Motor neuron (in vitro differentiated cells): ENCODE measurements at regions not wholly inside any gene's neighbourhood (a gene's known extent, or its start where the extent isn't known, plus 50 kb on each side); places are given as distances from the start of the nearest gene placed in this dataset.
"Not testable (repeated sequence)": the region's sequence is repeated elsewhere in the genome, so short reads cannot be mapped to it uniquely, and the experiment has no call there.

ENCODE experiments used
- ATAC-seq, 8 experiments: fragments of 200-7000 bp; cut with Tn5 transposase; replicated peaks in 6 of 8; 2 replicates each; pipeline ENCODE4 v1.8.0; 2021; ENCODE audit warnings: mild to moderate bottlenecking in 8 of 8, moderate library complexity in 8 of 8
- H3K27ac ChIP-seq, 2 donors: fragments of 250-450 bp; sonication (Bioruptor Pico); 2 replicates each; pipeline ENCODE4 v1.9.0; 2021; ENCODE audit warnings: antibody characterized with exemption in 2 of 2, mild to moderate bottlenecking in 2 of 2, moderate library complexity in 1 of 2
- H3K4me1 ChIP-seq, 2 donors: fragments of 250-450 bp; sonication (Bioruptor Pico); replicated peaks in 1 of 2; 2 replicates each; pipeline ENCODE4 v1.6.1; 2021; ENCODE audit warnings: antibody characterized with exemption in 2 of 2, mild to moderate bottlenecking in 2 of 2, moderate library complexity in 1 of 2
- H3K4me3 ChIP-seq, 5 donors: fragments of 250-450 bp; sonication (Bioruptor Pico); 2 replicates each; pipeline ENCODE4 v1.9.0; 2021; ENCODE audit warnings: antibody characterized with exemption in 5 of 5, mild to moderate bottlenecking in 5 of 5, moderate library complexity in 4 of 5
- WGBS, 10 experiments: fragments of 450-650 bp; shearing (Covaris generic); methylation state at CpG; one replicate each; pipeline ENCODE4 v1.0.0; 2022; 5-methylcytosine and 5-hydroxymethylcytosine counted together
- in situ Hi-C, 9 experiments: fragments of 400-800 bp; cut with MboI; loops; one replicate each; pipeline ENCODE4 v1.15.0; 2021; ENCODE audit warnings: low sequenced_read_pairs in 9 of 9, low pct_unique_long_range_greater_than_20kb in 2 of 9; ENCODE audit not compliant: unreplicated experiment in 9 of 9

GRCh38 chr13:82961757-82962156 lies 920.5 kb downstream of the SLITRK1 start:
- in situ Hi-C loops, result no loop called here
- Histone ChIP-seq H3K4me1 (no peaks in the 10 kb centered on the region), H3K4me3 (no peak overlapping the region), H3K27ac (no peak overlapping the region)
- no peak for ATAC-seq
- WGBS, 10 experiments, result 0 to 100% (median 88%) methylated on average over 1 of the region's 1 CpG

GRCh38 chr13:82952336-82952735 lies 929.9 kb downstream of the SLITRK1 start:
- H3K4me3 ChIP-seq, H3K27ac ChIP-seq, ATAC-seq, H3K4me1 ChIP-seq, in situ Hi-C loops: not testable (repeated sequence)
- 0 to 100% (median 92%) methylated on average over 1 to 6 of the region's 6 CpGs; no CpG with 5 or more reads in 1 of the 10 experiments for WGBS, 10 experiments

- Histone ChIP-seq H3K4me3 (no peak overlapping the region), H3K27ac (no peak overlapping the region), H3K4me1 (no peaks in the 10 kb centered on the region)
- no peak for ATAC-seq
- in situ Hi-C loops, result no loop called here
Observed at GRCh38 chr13:82947683-82948082, 934.6 kb downstream of the SLITRK1 start.

GRCh38 chr13:82947191-82947621 lies 935.1 kb downstream of the SLITRK1 start:
- H3K4me3 ChIP-seq, result no peak overlapping the region
- no peaks in the 10 kb centered on the region for H3K4me1 ChIP-seq
- 0 to 98% (median 60%) methylated on average over 1 to 2 of the region's 2 CpGs; no CpG with 5 or more reads in 1 of the 10 experiments for WGBS, 10 experiments
- no peak overlapping the region for H3K27ac ChIP-seq
- in situ Hi-C loops, result no loop called here
- peak in 2 of 8 experiments; percentile 31 for ATAC-seq

- 40 to 100% (median 88%) methylated on average over 1 to 4 of the region's 6 CpGs; no CpG with 5 or more reads in 6 of the 10 experiments for WGBS, 10 experiments
- ATAC-seq, result no peak
- Histone ChIP-seq H3K4me3 (no peak overlapping the region), H3K27ac (no peak overlapping the region), H3K4me1 (peaks cover 0 to 16% of the 10 kb centered on the region in 2 donors)
- in situ Hi-C loops, result no loop called here
Observed at GRCh38 chr13:82938644-82939043, 943.6 kb downstream of the SLITRK1 start.

- 0 to 95% (median 61%) methylated on average over 1 to 2 of the region's 2 CpGs; no CpG with 5 or more reads in 2 of the 10 experiments for WGBS, 10 experiments
- ATAC-seq, result peak in 5 of 8 experiments; percentile 16 to 90 (median 50)
- H3K4me3 ChIP-seq, result no peak overlapping the region
- peaks cover 0 to 16% of the 10 kb centered on the region in 2 donors for H3K4me1 ChIP-seq
- H3K27ac ChIP-seq, result no peak overlapping the region
- in situ Hi-C loops, result no loop called here
Observed at GRCh38 chr13:82934000-82934399, 948.3 kb downstream of the SLITRK1 start.

GRCh38 chr13:82925114-82925513 lies 957.2 kb downstream of the SLITRK1 start:
- no peak overlapping the region for H3K4me3 ChIP-seq
- peaks cover 0 to 5% of the 10 kb centered on the region in 2 donors for H3K4me1 ChIP-seq
- in situ Hi-C loops, result no loop called here
- peak in 2 of 8 experiments; percentile 86 to 91 for ATAC-seq
- WGBS, 10 experiments, result 0 to 67% (median 31%) methylated on average over 1 to 4 of the region's 4 CpGs; no CpG with 5 or more reads in 2 of the 10 experiments
- no peak overlapping the region for H3K27ac ChIP-seq

- Histone ChIP-seq H3K4me1 (no peaks in the 10 kb centered on the region), H3K4me3 (no peak overlapping the region), H3K27ac (no peak overlapping the region)
- WGBS, 10 experiments, result 0 to 100% (median 57%) methylated on average over 1 to 2 of the region's 2 CpGs; no CpG with 5 or more reads in 1 of the 10 experiments
- no peak for ATAC-seq
- in situ Hi-C loops, result no loop called here
Observed at GRCh38 chr13:82917984-82918383, 964.3 kb downstream of the SLITRK1 start.

GRCh38 chr13:82912564-82912963 lies 969.7 kb downstream of the SLITRK1 start:
- in situ Hi-C loops, result no loop called here
- no peaks in the 10 kb centered on the region for H3K4me1 ChIP-seq
- no peak overlapping the region for H3K4me3 ChIP-seq
- ATAC-seq, result no peak
- H3K27ac ChIP-seq, result no peak overlapping the region
- 7 to 100% (median 88%) methylated on average over 1 to 3 of the region's 3 CpGs; no CpG with 5 or more reads in 1 of the 10 experiments for WGBS, 10 experiments

GRCh38 chr13:82905071-82905470 lies 977.2 kb downstream of the SLITRK1 start:
- ATAC-seq, result no peak
- in situ Hi-C loops, result no loop called here
- Histone ChIP-seq H3K27ac (no peak overlapping the region), H3K4me1 (no peaks in the 10 kb centered on the region), H3K4me3 (no peak overlapping the region)
- WGBS, 10 experiments, result 14 to 100% (median 100%) methylated on average over 1 to 2 of the region's 2 CpGs; no CpG with 5 or more reads in 7 of the 10 experiments

- H3K27ac ChIP-seq, result no peak overlapping the region
- in situ Hi-C loops, result no loop called here
- no peak overlapping the region for H3K4me3 ChIP-seq
- no peaks in the 10 kb centered on the region for H3K4me1 ChIP-seq
- ATAC-seq, result no peak
Observed at GRCh38 chr13:82900453-82900852, 981.8 kb downstream of the SLITRK1 start.

GRCh38 chr13:82898586-82898985 lies 983.7 kb downstream of the SLITRK1 start:
- Histone ChIP-seq H3K27ac (no peak overlapping the region), H3K4me3 (no peak overlapping the region), H3K4me1 (no peaks in the 10 kb centered on the region)
- in situ Hi-C loops, result no loop called here
- ATAC-seq, result no peak
- WGBS, 10 experiments, result 17 to 73% (median 56%) methylated on average over 1 to 3 of the region's 3 CpGs; no CpG with 5 or more reads in 3 of the 10 experiments

- in situ Hi-C loops, result no loop called here
- Histone ChIP-seq H3K27ac (no peak overlapping the region), H3K4me3 (no peak overlapping the region), H3K4me1 (no peaks in the 10 kb centered on the region)
- ATAC-seq, result no peak
- WGBS, 10 experiments, result 0 to 33% (median 0%) methylated on average over 1 of the region's 1 CpG; no CpG with 5 or more reads in 3 of the 10 experiments
Observed at GRCh38 chr13:82879921-82880320, 1002.4 kb downstream of the SLITRK1 start.

GRCh38 chr13:82878536-82878935 lies 1003.7 kb downstream of the SLITRK1 start:
- in situ Hi-C loops, result no loop called here
- no peak overlapping the region for H3K4me3 ChIP-seq
- ATAC-seq, result peak in 3 of 8 experiments; percentile 32 to 66 (median 39)
- H3K27ac ChIP-seq, result no peak overlapping the region
- H3K4me1 ChIP-seq, result no peaks in the 10 kb centered on the region
